A673 (cell line): ENCODE measurements at regions not wholly inside any gene's neighbourhood (a gene's known extent, or its start where the extent isn't known, plus 50 kb on each side); places are given as distances from the start of the nearest gene placed in this dataset.

Source experiments
- BruUV-seq: library from RNA; stranded (reverse); fragments of 400-500 nt; replicated peaks from 2 replicates; lab custom pipeline; 2021; lab: Mats Ljungman, UMichigan
- CTCF ChIA-PET: fragments of 300-600 bp; sonication (Branson Sonifier 250); formaldehyde crosslinking; loops from one replicate; lab custom pipeline; 2022; ENCODE audit warnings: antibody characterized with exemption; lab: Charles Lee
- POLR2A ChIA-PET: fragments of 300-600 bp; sonication (Branson Sonifier 250); formaldehyde crosslinking; loops from one replicate; lab custom pipeline; 2022; ENCODE audit warnings: antibody characterized with exemption; ENCODE audit not compliant: low non-redundant PET; lab: Charles Lee
- DNase-seq: peaks from one replicate; pipeline ENCODE4 v3.0.0-alpha.2; 2015; ENCODE audit warnings: low spot score
- H3K27ac ChIP-seq: fragments of 200-600 bp; sonication (generic); 2 replicates; pipeline ENCODE4 v1.5.1; 2016; ENCODE audit warnings: mixed run types, low read depth, mild to moderate bottlenecking, mixed read lengths, antibody characterized with exemption, low read length; ENCODE audit not compliant: poor library complexity, severe bottlenecking
- H3K27me3 ChIP-seq: fragments of 200-600 bp; sonication (generic); replicated peaks from 2 replicates; pipeline ENCODE4 v1.6.1; 2017; ENCODE audit warnings: mixed run types, low read depth, mild to moderate bottlenecking, mixed read lengths, antibody characterized with exemption, low read length; ENCODE audit not compliant: insufficient read depth, poor library complexity
- H3K36me3 ChIP-seq: fragments of 200-600 bp; sonication (generic); 2 replicates; pipeline ENCODE4 v1.6.1; 2016; ENCODE audit warnings: mixed run types, mild to moderate bottlenecking, mixed read lengths, antibody characterized with exemption, low read length; ENCODE audit not compliant: insufficient read depth, poor library complexity, severe bottlenecking
- H3K4me1 ChIP-seq: fragments of 200-600 bp; sonication (generic); 2 replicates; pipeline ENCODE4 v1.6.1; 2017; ENCODE audit warnings: mixed run types, mild to moderate bottlenecking, mixed read lengths, antibody characterized with exemption, low read length; ENCODE audit not compliant: insufficient read depth, poor library complexity, severe bottlenecking
- H3K4me3 ChIP-seq: fragments of 200-600 bp; sonication (generic); 2 replicates; pipeline ENCODE4 v1.5.1; 2016; ENCODE audit warnings: low read depth, mixed run types, mild to moderate bottlenecking, mixed read lengths, low read length; ENCODE audit not compliant: poor library complexity, severe bottlenecking
- H3K9me3 ChIP-seq: fragments of 200-600 bp; sonication (generic); 2 replicates; pipeline ENCODE4 v1.6.1; 2016; ENCODE audit warnings: mixed run types, low read depth, mild to moderate bottlenecking, mixed read lengths, antibody characterized with exemption, low read length; ENCODE audit not compliant: poor library complexity, severe bottlenecking
- EZH2 ChIP-seq: fragments of 200-600 bp; sonication (generic); IDR thresholded peaks from 2 replicates; pipeline ENCODE4 v1.6.1; 2017; ENCODE audit warnings: borderline replicate concordance, low read depth, mild to moderate bottlenecking, mixed read lengths, antibody characterized with exemption, low read length; ENCODE audit not compliant: poor library complexity, severe bottlenecking
- intact Hi-C: fragments of 100-400 bp; cut with micrococcal nuclease; formaldehyde crosslinking; loops from one replicate; pipeline ENCODE4 v1.10.0; 2022; ENCODE audit not compliant: unreplicated experiment
- TF ChIP-seq, protein P1 (sequence below): fragments of 300-800, 200-600 bp; sonication (generic); conservative IDR thresholded peaks from 2 replicates; pipeline ENCODE4 v1.5.1; 2017; ENCODE audit warnings: low read depth, mild to moderate bottlenecking, antibody characterized with exemption, low read length, moderate library complexity, mixed read lengths

DNA sequence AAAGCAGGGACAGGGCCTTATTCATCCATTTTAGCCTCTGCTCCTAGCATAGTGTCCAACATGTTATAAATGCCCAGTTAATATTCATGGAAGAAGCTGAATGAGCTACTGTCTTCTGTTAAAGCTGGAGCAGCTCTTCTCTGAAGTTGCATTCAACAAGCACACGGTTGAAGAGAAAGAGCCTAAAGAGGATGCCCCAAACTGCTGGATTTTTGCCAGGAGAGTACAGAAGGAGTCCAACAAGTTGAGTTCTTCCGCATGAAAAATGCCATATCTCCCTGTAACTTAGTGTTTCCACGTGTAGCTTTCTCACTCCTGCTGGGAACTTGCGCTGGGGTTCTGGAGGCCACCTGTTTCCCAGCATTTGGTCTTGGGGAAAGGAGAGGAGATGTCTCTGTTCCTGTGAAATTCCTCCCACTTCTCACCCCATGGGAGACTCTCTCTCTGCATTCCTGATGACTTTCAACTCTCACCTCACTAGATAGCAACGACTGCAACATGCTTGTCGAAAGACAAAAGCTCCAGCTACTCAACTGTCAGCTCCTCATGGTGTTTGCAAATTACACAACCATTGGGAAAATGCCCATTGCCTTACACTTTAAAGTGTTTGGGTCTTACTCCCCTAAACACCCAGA, 122.8 kb downstream of the KIF4B start:
- TF ChIP-seq EZH2, result no peak
- TF ChIP-seq, protein P1, sequence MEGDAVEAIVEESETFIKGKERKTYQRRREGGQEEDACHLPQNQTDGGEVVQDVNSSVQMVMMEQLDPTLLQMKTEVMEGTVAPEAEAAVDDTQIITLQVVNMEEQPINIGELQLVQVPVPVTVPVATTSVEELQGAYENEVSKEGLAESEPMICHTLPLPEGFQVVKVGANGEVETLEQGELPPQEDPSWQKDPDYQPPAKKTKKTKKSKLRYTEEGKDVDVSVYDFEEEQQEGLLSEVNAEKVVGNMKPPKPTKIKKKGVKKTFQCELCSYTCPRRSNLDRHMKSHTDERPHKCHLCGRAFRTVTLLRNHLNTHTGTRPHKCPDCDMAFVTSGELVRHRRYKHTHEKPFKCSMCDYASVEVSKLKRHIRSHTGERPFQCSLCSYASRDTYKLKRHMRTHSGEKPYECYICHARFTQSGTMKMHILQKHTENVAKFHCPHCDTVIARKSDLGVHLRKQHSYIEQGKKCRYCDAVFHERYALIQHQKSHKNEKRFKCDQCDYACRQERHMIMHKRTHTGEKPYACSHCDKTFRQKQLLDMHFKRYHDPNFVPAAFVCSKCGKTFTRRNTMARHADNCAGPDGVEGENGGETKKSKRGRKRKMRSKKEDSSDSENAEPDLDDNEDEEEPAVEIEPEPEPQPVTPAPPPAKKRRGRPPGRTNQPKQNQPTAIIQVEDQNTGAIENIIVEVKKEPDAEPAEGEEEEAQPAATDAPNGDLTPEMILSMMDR, result no peak
- intact Hi-C loops, result loop anchor here (5.0 to 10.0 kb wide), 3 partner anchors 126 to 1681 kb away; no protein-coding TSS in a partner anchor
- no peaks in the 10 kb centered on the region for H3K36me3 ChIP-seq
- H3K27me3 ChIP-seq, result no peaks in the 10 kb centered on the region
- no peaks in the 10 kb centered on the region for H3K9me3 ChIP-seq
- DNase-seq, result no peak
- no peak overlapping the region for H3K27ac ChIP-seq
- no TSS peak for BruUV-seq
- CTCF ChIA-PET, result no interaction called here
- no peaks in the 10 kb centered on the region for H3K4me1 ChIP-seq
- H3K4me3 ChIP-seq, result no peak overlapping the region
- POLR2A ChIA-PET, result no interaction called here

DNA sequence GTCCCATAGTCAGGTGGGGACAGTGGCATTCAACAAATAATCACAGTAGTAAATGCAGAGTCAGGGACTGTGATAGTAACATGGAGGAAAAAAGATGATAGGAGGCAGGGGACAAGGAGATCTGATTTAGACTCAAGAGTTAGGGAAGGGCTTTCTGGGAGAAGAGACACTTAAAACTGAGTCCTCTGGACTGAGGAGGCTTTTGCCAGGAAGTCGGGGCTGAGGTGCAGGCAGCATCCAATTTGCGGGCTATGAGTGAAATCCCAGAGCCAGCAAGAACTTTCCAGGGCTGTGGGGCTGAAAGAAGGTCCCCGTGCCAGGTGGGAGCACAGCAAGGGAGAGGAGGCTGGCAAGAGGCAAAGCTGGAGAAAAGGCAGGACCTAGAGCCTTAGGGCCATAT, 124.1 kb downstream of the KIF4B start:
- intact Hi-C loops, result loop anchor here (5.0 to 10.0 kb wide), 3 partner anchors 125 to 1680 kb away; no protein-coding TSS in a partner anchor
- no TSS peak for BruUV-seq
- no peaks in the 10 kb centered on the region for H3K27me3 ChIP-seq
- H3K36me3 ChIP-seq, result no peaks in the 10 kb centered on the region
- no peaks in the 10 kb centered on the region for H3K4me1 ChIP-seq
- no peaks in the 10 kb centered on the region for H3K9me3 ChIP-seq
- DNase-seq, result no peak
- TF ChIP-seq EZH2, result no peak
- TF ChIP-seq, protein P1, result no peak
- POLR2A ChIA-PET, result no interaction called here
- CTCF ChIA-PET, result no interaction called here
- H3K27ac ChIP-seq, result no peak overlapping the region
- H3K4me3 ChIP-seq, result no peak overlapping the region

DNA sequence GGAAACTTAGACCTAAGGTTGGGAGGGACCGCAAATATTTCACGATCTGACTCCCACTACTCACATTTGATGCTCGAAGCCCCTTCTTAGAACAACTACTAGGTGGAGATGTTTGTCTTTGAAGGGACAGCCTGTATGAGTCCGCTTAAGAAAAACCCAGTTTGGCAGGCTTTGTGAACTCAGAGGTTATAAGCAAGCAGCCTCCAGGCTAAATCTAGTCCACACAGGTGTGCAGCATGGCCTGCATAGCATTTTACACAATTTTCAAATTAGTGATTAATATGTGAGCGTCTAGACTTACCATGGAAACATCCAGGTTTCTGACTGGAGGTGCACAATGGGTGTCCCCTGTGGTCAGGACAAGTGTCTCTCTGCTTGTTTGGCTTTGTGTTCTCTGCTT, 127.1 kb downstream of the KIF4B start:
- no peaks in the 10 kb centered on the region for H3K9me3 ChIP-seq
- ChIA-PET POLR2A (no interaction called here), CTCF (no interaction called here)
- no peak for TF ChIP-seq EZH2
- TF ChIP-seq, protein P1, result no peak
- H3K27me3 ChIP-seq, result no peaks in the 10 kb centered on the region
- H3K4me1 ChIP-seq, result no peaks in the 10 kb centered on the region
- H3K27ac ChIP-seq, result no peak overlapping the region
- intact Hi-C loops, result loop anchor here (5.0 to 10.0 kb wide), 2 partner anchors 464 to 1992 kb away; no protein-coding TSS in a partner anchor
- no TSS peak for BruUV-seq
- no peak overlapping the region for H3K4me3 ChIP-seq
- DNase-seq, result no peak
- H3K36me3 ChIP-seq, result no peaks in the 10 kb centered on the region
